DMS53 treated with DMSO at 0.1 percent for 48 hours (cell line): ENCODE measurements at regions not wholly inside any gene's neighbourhood (a gene's known extent, or its start where the extent isn't known, plus 50 kb on each side); places are given as distances from the start of the nearest gene placed in this dataset.

ENCODE experiments used
- DNase-seq: peaks from one replicate; lab custom pipeline; 2025; ENCODE audit not compliant: unreplicated experiment; lab: John Stamatoyannopoulos, UW

GRCh38 chr5:108649646-108650045, 98.1 kb upstream of the FER start:
- DNase-seq = no peak

GRCh38 chr5:108649106-108649505, 98.6 kb upstream of the FER start:
- no peak for DNase-seq

- DNase-seq = peak; percentile 70
Measured at GRCh38 chr5:108642170-108642906, 105.4 kb upstream of the FER start.

GRCh38 chr5:108641596-108641995, 106.1 kb upstream of the FER start:
- DNase-seq = no peak

- DNase-seq = no peak
Measured at GRCh38 chr5:108639366-108639765, 108.3 kb upstream of the FER start.

- no peak for DNase-seq
Measured at GRCh38 chr5:108638021-108638420, 109.7 kb upstream of the FER start.

- no peak for DNase-seq
Measured at GRCh38 chr5:108637134-108637533, 110.6 kb upstream of the FER start.

- DNase-seq = no peak
Measured at GRCh38 chr5:108636135-108636853, 111.4 kb upstream of the FER start.

GRCh38 chr5:108634617-108635288, 112.9 kb upstream of the FER start:
- no peak for DNase-seq

- DNase-seq = no peak
Measured at GRCh38 chr5:108634010-108634616, 113.6 kb upstream of the FER start.

GRCh38 chr5:108629779-108630528, 117.7 kb upstream of the FER start:
- no peak for DNase-seq

- DNase-seq = no peak
Measured at GRCh38 chr5:108625654-108626053, 122.0 kb upstream of the FER start.

GRCh38 chr5:108623826-108624225, 123.9 kb upstream of the FER start:
- no peak for DNase-seq

- DNase-seq = no peak
Measured at GRCh38 chr5:108620516-108620915, 127.2 kb upstream of the FER start.

GRCh38 chr5:108619815-108620214, 127.9 kb upstream of the FER start:
- no peak for DNase-seq

GRCh38 chr5:108617467-108618435, 129.9 kb upstream of the FER start:
- DNase-seq = no peak

GRCh38 chr5:108615216-108615615, 132.5 kb upstream of the FER start:
- no peak for DNase-seq

GRCh38 chr5:108607421-108607820, 140.3 kb upstream of the FER start:
- no peak for DNase-seq

- no peak for DNase-seq
Measured at GRCh38 chr5:108606185-108606584, 141.5 kb upstream of the FER start.

GRCh38 chr5:108602830-108603229, 144.9 kb upstream of the FER start:
- no peak for DNase-seq
